GM21723 (cell line): ENCODE measurements at regions not wholly inside any gene's neighbourhood (a gene's known extent, or its start where the extent isn't known, plus 50 kb on each side); places are given as distances from the start of the nearest gene placed in this dataset.
"Not testable (repeated sequence)": the region's sequence is repeated elsewhere in the genome, so short reads cannot be mapped to it uniquely, and the experiment has no call there.

ENCODE experiments used
- ATAC-seq: cut with Tn5 transposase; IDR thresholded peaks from one replicate; pipeline ENCODE4 v1.9.1; 2021; ENCODE audit warnings: mild to moderate bottlenecking, moderate library complexity; ENCODE audit not compliant: unreplicated experiment

DNA sequence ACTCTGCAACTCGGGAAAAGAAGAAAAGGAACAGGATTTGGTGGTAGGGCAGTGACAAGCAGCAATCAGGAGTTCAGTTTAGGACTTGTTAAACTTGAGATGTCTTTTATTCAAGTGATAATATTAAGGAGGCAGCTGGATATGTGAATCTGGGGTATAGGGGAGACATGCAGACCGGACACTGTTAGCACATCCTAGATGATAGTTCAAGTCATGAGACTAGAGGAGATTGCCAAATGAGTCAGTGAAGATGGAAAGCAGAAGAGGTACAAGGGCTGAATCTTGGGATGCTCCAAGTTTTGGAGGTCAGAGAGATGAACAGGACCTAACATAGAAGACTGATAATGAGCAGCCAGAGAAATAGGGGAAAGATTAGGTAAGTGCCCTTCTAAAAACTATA is 69.5 kb upstream of the PSME4 start:
- no peak for ATAC-seq

DNA sequence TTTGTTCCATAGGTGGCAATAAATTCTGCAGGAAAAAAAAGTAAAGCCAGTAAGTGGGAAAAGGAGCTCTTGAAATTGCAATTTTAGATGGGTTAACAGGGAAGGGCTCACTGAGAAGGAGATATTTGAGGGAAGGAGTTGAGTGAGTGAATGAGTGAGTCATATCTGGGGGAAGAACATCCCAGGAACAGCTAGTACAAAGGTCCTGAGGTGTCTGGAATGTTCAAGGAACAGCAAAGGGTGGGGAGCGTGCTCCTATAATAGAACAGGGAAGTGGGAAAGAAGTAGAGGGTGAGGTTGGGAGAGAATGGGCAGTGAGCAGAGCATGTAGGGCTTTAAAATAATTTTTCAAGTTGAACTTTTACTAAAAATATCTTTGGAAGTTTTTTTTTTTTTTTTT is 68.0 kb upstream of the PSME4 start:
- ATAC-seq: no peak

DNA sequence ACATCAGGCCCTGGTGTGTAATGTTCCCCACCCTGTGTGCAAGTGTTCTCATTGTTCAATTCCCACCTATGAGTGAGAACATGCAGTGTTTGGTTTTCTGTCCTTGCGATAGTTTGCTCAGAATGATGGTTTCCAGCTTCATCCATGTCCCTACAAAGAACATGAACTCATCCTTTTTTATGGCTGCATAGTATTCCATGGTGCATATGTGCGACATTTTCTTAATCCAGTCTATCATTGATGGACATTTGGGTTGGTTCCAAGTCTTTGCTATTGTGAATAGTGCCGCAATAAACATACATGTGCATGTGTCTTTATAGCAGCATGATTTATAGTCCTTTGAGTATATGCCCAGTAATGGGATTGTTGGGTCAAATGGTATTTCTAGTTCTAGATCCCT is 60.5 kb upstream of the PSME4 start:
- not testable (repeated sequence) for ATAC-seq

DNA sequence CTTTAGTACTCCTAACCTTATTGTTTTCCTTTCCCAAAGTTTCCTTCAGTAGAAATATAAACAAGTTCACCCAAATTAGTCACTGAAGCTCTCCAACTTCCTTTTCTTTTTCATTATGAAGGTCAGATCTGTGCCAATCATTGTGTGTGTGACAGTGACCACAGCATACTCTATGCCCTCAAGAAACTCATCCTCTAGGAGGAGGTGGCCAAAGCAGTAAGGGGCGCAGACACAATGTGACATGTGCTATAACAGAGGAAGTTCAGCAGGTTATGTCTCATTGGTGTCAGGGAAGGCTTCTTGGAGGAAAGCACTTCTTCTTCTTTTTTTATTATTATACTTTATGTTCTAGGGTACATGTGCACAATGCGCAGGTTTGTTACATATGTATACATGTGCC is 60.0 kb upstream of the PSME4 start:
- no peak for ATAC-seq

DNA sequence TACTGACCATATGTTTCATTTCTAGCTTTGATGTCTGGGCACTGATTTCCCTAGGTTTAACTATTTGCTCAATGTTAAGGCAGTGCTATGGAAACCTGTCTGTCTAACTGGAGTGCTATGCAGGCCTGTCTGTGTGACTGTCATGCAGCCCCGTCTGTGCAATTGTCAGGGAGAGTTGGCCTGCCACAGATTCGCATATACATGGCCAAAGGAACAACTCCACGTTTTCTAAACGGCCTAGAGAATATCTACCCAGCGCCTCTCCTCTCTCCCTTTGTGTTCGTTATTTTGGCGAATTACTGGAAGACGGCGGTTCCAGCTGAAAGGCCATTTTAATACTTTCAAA is 59.6 kb upstream of the PSME4 start:
- ATAC-seq: no peak

DNA sequence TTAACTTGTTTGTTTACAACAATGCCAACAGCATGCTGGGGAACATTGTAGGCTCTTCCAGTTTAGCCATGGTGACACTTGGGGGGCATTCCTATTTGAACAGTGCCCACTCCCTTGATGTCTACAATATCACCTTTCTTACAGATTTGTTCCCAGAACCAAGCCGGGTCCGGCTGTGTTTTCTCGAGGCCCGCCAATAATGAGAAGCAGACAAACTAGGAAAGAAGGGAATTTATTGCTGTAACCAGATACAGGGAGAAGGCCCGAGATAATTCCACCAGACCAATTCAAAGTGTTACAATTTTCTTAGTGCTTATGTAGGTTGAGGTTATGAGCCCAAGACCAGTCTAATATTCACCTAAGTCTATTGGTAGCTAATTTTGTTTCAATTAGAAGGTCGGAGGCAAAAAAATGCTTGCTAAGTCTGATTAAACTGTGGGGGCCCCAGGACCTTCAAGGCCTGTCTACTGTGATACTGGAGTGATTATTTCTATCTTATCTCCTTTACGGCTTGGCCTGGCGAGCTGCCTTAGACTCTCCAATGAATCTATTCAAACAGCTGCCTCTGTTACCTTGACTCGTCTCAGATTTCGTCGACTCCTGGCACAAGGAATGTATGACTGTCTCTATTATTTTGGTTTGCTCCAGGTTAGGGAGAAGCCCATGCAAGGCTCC is 59.1 kb upstream of the PSME4 start:
- ATAC-seq: no peak

DNA sequence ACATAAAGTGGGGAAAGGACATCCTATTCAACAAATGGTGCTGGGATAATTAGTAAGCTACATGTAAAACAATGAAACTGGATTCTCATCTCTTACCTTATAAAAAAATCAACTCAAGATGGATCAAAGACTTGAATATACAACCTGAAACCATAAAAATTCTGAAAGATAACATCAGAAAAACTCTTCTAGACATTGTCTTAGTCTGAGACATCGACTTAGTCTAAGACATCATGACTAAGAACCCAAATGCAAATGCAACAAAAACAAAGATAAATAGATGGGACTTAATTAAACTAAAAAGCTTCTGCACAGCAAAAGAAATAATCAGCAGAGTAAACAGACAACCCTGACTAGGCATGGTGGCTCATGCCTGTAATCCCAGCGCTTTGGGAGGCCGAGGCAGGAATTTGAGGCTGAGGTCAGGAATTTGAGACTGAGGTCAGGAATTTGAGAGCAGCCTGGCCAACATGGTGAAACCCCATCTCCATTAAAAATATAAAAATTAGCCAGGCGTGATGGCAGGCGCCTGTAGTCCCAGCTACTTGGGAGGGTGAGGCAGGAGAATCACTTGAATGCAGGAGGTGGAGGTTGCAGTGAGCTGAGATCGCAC is 54.8 kb upstream of the PSME4 start:
- ATAC-seq: not testable (repeated sequence)

DNA sequence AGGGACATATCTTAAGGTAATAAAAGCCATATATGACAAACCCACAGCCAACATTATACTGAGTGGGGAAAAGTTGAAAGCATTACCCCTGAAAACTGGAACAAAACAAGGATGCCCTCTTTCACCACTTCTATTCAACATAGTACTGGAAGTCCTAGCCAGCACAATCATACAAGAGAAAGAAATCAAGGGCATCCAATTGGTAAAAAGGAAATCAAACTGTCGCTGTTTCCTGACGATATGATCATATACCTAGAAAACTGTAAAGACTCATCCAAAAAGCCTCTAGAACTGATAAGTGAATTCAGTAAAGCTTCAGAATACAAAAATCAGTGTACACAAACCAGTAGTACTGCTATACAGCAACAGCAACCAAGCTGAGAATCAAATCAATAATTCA is 53.8 kb upstream of the PSME4 start:
- no peak for ATAC-seq

DNA sequence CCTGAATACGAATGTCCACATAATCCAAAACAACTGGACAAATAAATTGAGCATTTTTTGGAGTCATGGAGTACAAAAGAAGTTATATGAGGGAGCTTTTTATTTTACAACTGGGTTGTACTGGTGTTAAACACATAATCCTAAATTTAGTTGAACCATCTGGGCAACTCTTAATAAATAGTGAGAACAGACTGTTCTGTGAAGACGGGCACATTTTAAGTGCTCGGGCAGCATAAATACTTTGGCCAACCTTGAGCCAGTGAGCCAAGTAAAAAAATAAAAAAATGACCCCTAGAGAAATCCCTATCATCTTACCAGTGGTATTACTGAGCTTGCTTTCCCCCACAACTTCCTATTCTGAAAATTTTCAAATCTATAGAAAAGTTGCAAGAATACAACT is 50.9 kb upstream of the PSME4 start:
- ATAC-seq: no peak

DNA sequence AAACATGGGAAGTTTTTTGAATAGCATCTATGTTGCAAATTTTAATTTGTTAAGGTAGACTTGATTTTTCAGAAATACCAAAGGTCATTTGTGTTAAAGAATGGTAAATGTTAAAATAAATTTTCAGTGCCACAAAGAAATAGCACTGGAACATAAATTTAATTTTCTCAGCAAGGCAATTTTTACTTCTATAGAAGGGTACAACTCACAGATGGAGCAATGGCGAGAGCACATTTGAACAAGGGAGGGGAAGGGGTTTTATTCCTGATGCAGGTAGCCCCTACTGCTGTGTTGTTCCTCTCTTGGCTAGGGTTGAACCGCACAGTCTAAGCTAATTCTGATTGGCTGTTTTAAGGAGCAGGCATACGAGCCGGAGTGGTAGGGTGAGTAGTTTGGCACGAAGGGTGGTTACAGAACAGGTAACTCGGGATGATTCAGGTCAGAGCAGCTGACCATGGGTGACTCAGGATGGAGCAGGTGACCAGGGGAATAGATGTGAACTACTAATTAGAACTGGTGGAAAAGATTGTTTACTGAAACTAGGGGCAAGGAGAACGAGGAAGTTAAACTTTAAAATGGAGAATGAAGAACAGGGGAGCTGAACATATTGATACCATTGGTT is 50.1 kb upstream of the PSME4 start:
- no peak for ATAC-seq
